ENCODE measurements at regions not wholly inside any gene's neighbourhood (a gene's known extent, or its start where the extent isn't known, plus 50 kb on each side); places are given as distances from the start of the nearest gene placed in this dataset.
"Not testable (repeated sequence)": the region's sequence is repeated elsewhere in the genome, so short reads cannot be mapped to it uniquely, and the experiment has no call there.

- intact Hi-C loops (cut with DNase I, micrococcal nuclease) = no loop called here
- no peak for DNase-seq
- ATAC-seq = no peak
Measured at GRCh38 chrX:151042842-151043241, 59.7 kb downstream of the HMGB3 start.

GRCh38 chrX:151066373-151066772 is 83.2 kb downstream of the HMGB3 start:
- DNase-seq; intact Hi-C loops (cut with DNase I, micrococcal nuclease); ATAC-seq: not testable (repeated sequence)

GRCh38 chrX:151073767-151074166 is 90.6 kb downstream of the HMGB3 start:
- no peak for ATAC-seq
- no peak for DNase-seq
- intact Hi-C loops (cut with DNase I, micrococcal nuclease) = no loop called here

GRCh38 chrX:151081016-151081415 is 95.4 kb upstream of the GPR50 start:
- intact Hi-C loops (cut with DNase I, micrococcal nuclease) = loop anchor here (5.0 kb wide), 1 partner anchor 309 kb away; no protein-coding TSS in a partner anchor
- ATAC-seq = no peak

GRCh38 chrX:151082077-151082948 is 94.1 kb upstream of the GPR50 start:
- intact Hi-C loops (cut with DNase I, micrococcal nuclease) = loop anchor here (5.0 kb wide), 1 partner anchor 310 kb away; no protein-coding TSS in a partner anchor
- ATAC-seq (peak; percentile 97), DNase-seq (peak; percentile 34 to 69)

More at GRCh38 chrX:151081016-151081415, 95.4 kb upstream of the GPR50 start:
- no peak for DNase-seq

- DNase-seq (no peak), ATAC-seq (no peak)
- intact Hi-C loops (cut with DNase I, micrococcal nuclease) = loop anchor here (5.0 kb wide), 1 partner anchor 312 kb away; no protein-coding TSS in a partner anchor
Measured at GRCh38 chrX:151084454-151084853, 91.9 kb upstream of the GPR50 start.

- no peak for ATAC-seq
- no peak for DNase-seq
- intact Hi-C loops (cut with DNase I, micrococcal nuclease) = no loop called here
Measured at GRCh38 chrX:151085207-151085606, 91.2 kb upstream of the GPR50 start.

GRCh38 chrX:151088221-151088620 is 88.2 kb upstream of the GPR50 start:
- DNase-seq (no peak), ATAC-seq (no peak)
- intact Hi-C loops (cut with DNase I, micrococcal nuclease) = no loop called here

GRCh38 chrX:151099001-151099400 is 77.4 kb upstream of the GPR50 start:
- intact Hi-C loops (cut with DNase I, micrococcal nuclease) = no loop called here
- DNase-seq (no peak), ATAC-seq (peak; percentile 44)

- ATAC-seq = no peak
- intact Hi-C loops (cut with DNase I, micrococcal nuclease) = no loop called here
- DNase-seq = no peak
Measured at GRCh38 chrX:151100799-151101198, 75.6 kb upstream of the GPR50 start.

- ATAC-seq; intact Hi-C loops (cut with DNase I, micrococcal nuclease); DNase-seq: not testable (repeated sequence)
Measured at GRCh38 chrX:151113200-151113599, 63.2 kb upstream of the GPR50 start.

Data from left colon (tissue), 2 donors.